SK-MEL-5 (cell line): ENCODE measurements at regions not wholly inside any gene's neighbourhood (a gene's known extent, or its start where the extent isn't known, plus 50 kb on each side); places are given as distances from the start of the nearest gene placed in this dataset.
"Not testable (repeated sequence)": the region's sequence is repeated elsewhere in the genome, so short reads cannot be mapped to it uniquely, and the experiment has no call there.

Source experiments
- DNase-seq: peaks from one replicate; pipeline ENCODE4 v3.0.0-alpha.2; 2016; ENCODE audit warnings: low read depth, low spot score
- in situ Hi-C: cut with HindIII; loops from 2 replicates; pipeline ENCODE4 v1.10.0; 2016; ENCODE audit warnings: low sequenced_read_pairs, high pct_unique_total_duplicates, low pct_unique_long_range_greater_than_20kb

GRCh38 chr2:2777213-2777612 lies 446.1 kb upstream of the MYT1L start:
- in situ Hi-C loops = no loop called here
- no peak for DNase-seq

- in situ Hi-C loops = no loop called here
These were observed 443.9 kb upstream of the MYT1L start for GRCh38 chr2:2775018-2775417.

GRCh38 chr2:2773692-2774091 lies 442.6 kb upstream of the MYT1L start:
- DNase-seq = no peak
- in situ Hi-C loops = no loop called here

More at GRCh38 chr2:2775018-2775417, 443.9 kb upstream of the MYT1L start:
- DNase-seq = no peak

GRCh38 chr2:2773080-2773479 lies 442.0 kb upstream of the MYT1L start:
- DNase-seq = peak; percentile 15
- in situ Hi-C loops = not testable (repeated sequence)

GRCh38 chr2:2771721-2772411 lies 440.8 kb upstream of the MYT1L start:
- no peak for DNase-seq

GRCh38 chr2:2769481-2770431 lies 438.7 kb upstream of the MYT1L start:
- in situ Hi-C loops = no loop called here
- no peak for DNase-seq

More at GRCh38 chr2:2771721-2772411, 440.8 kb upstream of the MYT1L start:
- in situ Hi-C loops = no loop called here

- in situ Hi-C loops = no loop called here
- DNase-seq = no peak
These were observed 437.4 kb upstream of the MYT1L start for GRCh38 chr2:2768476-2768875.

- no peak for DNase-seq
- in situ Hi-C loops = no loop called here
These were observed 436.8 kb upstream of the MYT1L start for GRCh38 chr2:2767837-2768236.

- in situ Hi-C loops = no loop called here
- DNase-seq = no peak
These were observed 434.9 kb upstream of the MYT1L start for GRCh38 chr2:2765839-2766495.

- in situ Hi-C loops = no loop called here
- DNase-seq = no peak
These were observed 434.2 kb upstream of the MYT1L start for GRCh38 chr2:2765176-2765800.

GRCh38 chr2:2764739-2765138 lies 433.7 kb upstream of the MYT1L start:
- DNase-seq = no peak
- in situ Hi-C loops = no loop called here

GRCh38 chr2:2764001-2764355 lies 432.9 kb upstream of the MYT1L start:
- in situ Hi-C loops = no loop called here
- DNase-seq = no peak

- no peak for DNase-seq
- in situ Hi-C loops = no loop called here
These were observed 432.4 kb upstream of the MYT1L start for GRCh38 chr2:2763351-2764000.

- in situ Hi-C loops = no loop called here
- DNase-seq = no peak
These were observed 431.8 kb upstream of the MYT1L start for GRCh38 chr2:2762913-2763312.

- DNase-seq = no peak
- in situ Hi-C loops = no loop called here
These were observed 431.3 kb upstream of the MYT1L start for GRCh38 chr2:2762166-2762908.

GRCh38 chr2:2758793-2759367 lies 427.8 kb upstream of the MYT1L start:
- in situ Hi-C loops = no loop called here
- no peak for DNase-seq

GRCh38 chr2:2757764-2758163 lies 426.7 kb upstream of the MYT1L start:
- in situ Hi-C loops = no loop called here
- no peak for DNase-seq
